ENCODE measurements at regions not wholly inside any gene's neighbourhood (a gene's known extent, or its start where the extent isn't known, plus 50 kb on each side); places are given as distances from the start of the nearest gene placed in this dataset.

DNA sequence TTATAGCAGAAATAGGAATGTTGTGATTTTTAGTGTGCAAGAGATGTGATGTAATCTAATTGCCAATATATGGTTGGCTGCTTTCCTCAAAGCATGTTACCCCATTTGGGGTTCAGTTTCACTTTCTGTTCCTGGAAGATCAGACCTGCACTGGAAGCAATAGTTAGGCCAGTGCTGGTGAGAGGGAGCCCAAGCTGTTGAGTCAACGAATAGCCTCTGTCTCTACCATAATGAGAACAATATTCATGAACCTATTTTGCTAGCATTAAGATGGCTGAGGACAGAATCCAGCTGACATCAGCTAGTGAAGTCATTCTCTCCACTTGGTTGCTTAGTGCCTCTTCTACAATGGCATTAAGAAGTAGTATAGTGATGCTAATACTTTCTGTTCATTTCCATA lies 379.9 kb upstream of the DCN start:
- DNase-seq (ENCODE audit: low read depth, low spot score) (no peak), ATAC-seq (no peak)
- CTCF ChIA-PET: no interaction called here
- POLR2A ChIA-PET: interaction anchor here (0.6 kb wide), 1 partner anchor 1542 kb away, joined by 4 read pairs; no protein-coding TSS in a partner anchor
- TF ChIP-seq CTCF (IDR thresholded peaks at IDR 0.05) (no peak), REST (IDR thresholded peaks at IDR 0.05; ENCODE audit: insufficient read depth in 1 of 2, low read depth in 2 of 2, low read length in 1 of 2) (no peak), SIN3A (IDR thresholded peaks at IDR 0.05; ENCODE audit: borderline replicate concordance, insufficient read depth, low read depth, low read length) (no peak), TCF7L2 (IDR thresholded peaks at IDR 0.05; ENCODE audit: low read depth, low read length) (no peak), POLR2AphosphoS5 (IDR thresholded peaks at IDR 0.05; ENCODE audit: low read depth, low read length) (no peak)
- no TSS peak for BruUV-seq (replicated peaks)
- Histone ChIP-seq H3K27ac (ENCODE audit: low read length) (no peak overlapping the region), H3K27me3 (ENCODE audit: control insufficient read depth, insufficient read depth, low read length) (no peaks in the 10 kb centered on the region), H3K4me3 (ENCODE audit: low read depth in 2 of 2, low read length in 2 of 2) (no peak overlapping the region), H3K4me1 (ENCODE audit: control insufficient read depth, insufficient read depth, low read length) (no peaks in the 10 kb centered on the region), H3K36me3 (ENCODE audit: control insufficient read depth, insufficient read depth, low read length) (no peaks in the 10 kb centered on the region), H3K9me3 (ENCODE audit: control insufficient read depth, insufficient read depth, low read depth, low read length) (no peaks in the 10 kb centered on the region)
- intact Hi-C loops (cut with micrococcal nuclease; ENCODE audit: unreplicated experiment): loop anchor here (10.0 kb wide), 1 partner anchor 178 kb away; no protein-coding TSS in a partner anchor
- in situ Hi-C loops (cut with HindIII; ENCODE audit: low pct_unique_long_range_greater_than_20kb, low sequenced_read_pairs): no loop called here

- BruUV-seq (replicated peaks): no TSS peak
- no peak for DNase-seq (ENCODE audit: low read depth, low spot score)
- H3K4me3 ChIP-seq (ENCODE audit: low read depth in 2 of 2, low read length in 2 of 2): no peak overlapping the region
- no peak overlapping the region for H3K27ac ChIP-seq (ENCODE audit: low read length)
- ChIA-PET CTCF (interaction anchor here (0.6 kb wide), 1 partner anchor 17 kb away, joined by 3 read pairs; no protein-coding TSS in a partner anchor), POLR2A (interaction anchor here (0.6 kb wide), 1 partner anchor 1542 kb away, joined by 4 read pairs; no protein-coding TSS in a partner anchor)
- in situ Hi-C loops (cut with HindIII; ENCODE audit: low pct_unique_long_range_greater_than_20kb, low sequenced_read_pairs) (no loop called here), intact Hi-C loops (cut with micrococcal nuclease; ENCODE audit: unreplicated experiment) (loop anchor here (10.0 kb wide), 1 partner anchor 177 kb away; no protein-coding TSS in a partner anchor)
- no peak for ATAC-seq
- H3K9me3 ChIP-seq (ENCODE audit: control insufficient read depth, insufficient read depth, low read depth, low read length): no peaks in the 10 kb centered on the region
- no peaks in the 10 kb centered on the region for H3K4me1 ChIP-seq (ENCODE audit: control insufficient read depth, insufficient read depth, low read length)
- no peaks in the 10 kb centered on the region for H3K36me3 ChIP-seq (ENCODE audit: control insufficient read depth, insufficient read depth, low read length)
- H3K27me3 ChIP-seq (ENCODE audit: control insufficient read depth, insufficient read depth, low read length): no peaks in the 10 kb centered on the region
- TF ChIP-seq CTCF (IDR thresholded peaks at IDR 0.05) (no peak), REST (IDR thresholded peaks at IDR 0.05; ENCODE audit: insufficient read depth in 1 of 2, low read depth in 2 of 2, low read length in 1 of 2) (no peak), TCF7L2 (IDR thresholded peaks at IDR 0.05; ENCODE audit: low read depth, low read length) (no peak), SIN3A (IDR thresholded peaks at IDR 0.05; ENCODE audit: borderline replicate concordance, insufficient read depth, low read depth, low read length) (no peak), POLR2AphosphoS5 (IDR thresholded peaks at IDR 0.05; ENCODE audit: low read depth, low read length) (no peak)
Observed at GRCh38 chr12:91561958-91562325, 379.3 kb upstream of the DCN start.
